Progenitor cell of endocrine pancreas (in vitro differentiated cells): ENCODE measurements at regions not wholly inside any gene's neighbourhood (a gene's known extent, or its start where the extent isn't known, plus 50 kb on each side); places are given as distances from the start of the nearest gene placed in this dataset.

Experiments used
- DNase-seq: peaks from one replicate; pipeline ENCODE4 v3.0.0; 2021; ENCODE audit warnings: low spot score; ENCODE audit not compliant: unreplicated experiment
- H3K27ac Mint-ChIP-seq: 2 replicates; pipeline ENCODE4 v1.8.0; 2021; ENCODE audit warnings: mild to moderate bottlenecking, moderate library complexity, mixed read lengths
- H3K27me3 Mint-ChIP-seq: 2 replicates; pipeline ENCODE4 v1.8.0; 2021; ENCODE audit warnings: mixed read lengths
- H3K36me3 Mint-ChIP-seq: 2 replicates; pipeline ENCODE4 v1.8.0; 2022; ENCODE audit warnings: mixed read lengths; ENCODE audit not compliant: insufficient read depth
- H3K4me1 Mint-ChIP-seq: 2 replicates; pipeline ENCODE4 v1.8.0; 2021; ENCODE audit warnings: low read depth, mixed read lengths
- H3K4me3 Mint-ChIP-seq: 2 replicates; pipeline ENCODE4 v1.8.0; 2021; ENCODE audit warnings: low read depth, mild to moderate bottlenecking, moderate library complexity, mixed read lengths
- H3K9me3 Mint-ChIP-seq: 2 replicates; pipeline ENCODE4 v1.8.0; 2021; ENCODE audit warnings: low read depth, mixed read lengths
- CTCF ChIP-seq: fragments of 200-600 bp; sonication (generic); IDR thresholded peaks from one replicate; pipeline ENCODE4 v1.5.0; 2021; ENCODE audit warnings: antibody characterized with exemption, mild to moderate bottlenecking; ENCODE audit not compliant: unreplicated experiment

DNA sequence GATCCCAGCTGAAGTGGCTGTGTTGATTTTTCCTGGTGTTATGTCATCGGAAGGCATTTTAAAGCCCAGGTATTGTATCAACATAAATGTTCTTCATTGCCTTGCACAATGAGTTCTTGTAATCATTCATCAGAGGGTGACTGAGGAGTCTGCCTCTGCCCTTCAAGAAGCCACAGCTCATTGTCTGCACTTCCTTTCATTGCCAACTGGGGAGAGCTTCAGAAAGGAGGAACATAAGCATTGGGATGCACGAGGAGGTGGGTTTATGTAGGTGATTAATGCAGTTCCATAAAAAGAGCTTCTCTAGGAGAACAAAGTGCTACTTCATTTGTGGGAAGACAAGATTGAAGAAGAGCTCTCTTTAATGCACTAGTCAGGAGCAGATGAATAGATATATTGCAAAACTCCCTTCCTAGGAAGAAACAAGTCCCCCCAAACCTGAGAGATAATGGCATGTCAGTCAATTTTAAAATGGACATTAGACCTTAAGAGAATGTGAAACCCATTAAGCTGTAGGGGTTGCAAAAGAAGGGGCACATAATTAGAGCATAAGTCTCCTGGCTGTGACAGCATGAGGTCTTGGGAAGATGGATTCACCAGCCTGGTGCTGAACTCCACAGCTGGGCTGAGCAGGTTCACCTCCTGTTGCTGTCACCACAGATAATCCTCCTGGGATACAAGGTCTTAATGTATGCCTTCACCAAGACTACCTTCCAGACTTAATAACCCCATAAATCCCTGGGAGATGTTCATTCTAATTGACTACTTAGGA lies 124.6 kb downstream of the BACH1 start:
- Mint-ChIP-seq H3K27ac (no peak overlapping the region), H3K27me3 (no peaks in the 10 kb centered on the region), H3K9me3 (peaks cover 6% of the 10 kb centered on the region), H3K4me3 (no peak overlapping the region), H3K4me1 (peaks cover 4% of the 10 kb centered on the region), H3K36me3 (no peaks in the 10 kb centered on the region)
- no peak for TF ChIP-seq CTCF
- DNase-seq: no peak

- Mint-ChIP-seq H3K4me1 (peaks cover 4% of the 10 kb centered on the region), H3K4me3 (no peak overlapping the region), H3K27me3 (no peaks in the 10 kb centered on the region), H3K36me3 (no peaks in the 10 kb centered on the region), H3K27ac (no peak overlapping the region), H3K9me3 (peaks cover 6% of the 10 kb centered on the region)
- DNase-seq: no peak
- no peak for TF ChIP-seq CTCF
Measured at GRCh38 chr21:29424728-29425127, 126.0 kb downstream of the BACH1 start.

- Mint-ChIP-seq H3K4me1 (peaks cover 12% of the 10 kb centered on the region), H3K27me3 (no peaks in the 10 kb centered on the region), H3K9me3 (peaks cover 3% of the 10 kb centered on the region), H3K36me3 (no peaks in the 10 kb centered on the region), H3K4me3 (no peak overlapping the region), H3K27ac (no peak overlapping the region)
- no peak for DNase-seq
- TF ChIP-seq CTCF: no peak
Measured at GRCh38 chr21:29429218-29429617, 130.5 kb downstream of the BACH1 start.

- H3K9me3 Mint-ChIP-seq: peaks cover 3% of the 10 kb centered on the region
- TF ChIP-seq CTCF: no peak
- no peak overlapping the region for H3K27ac Mint-ChIP-seq
- H3K27me3 Mint-ChIP-seq: no peaks in the 10 kb centered on the region
- H3K4me1 Mint-ChIP-seq: peaks cover 11% of the 10 kb centered on the region
- H3K36me3 Mint-ChIP-seq: no peaks in the 10 kb centered on the region
- no peak overlapping the region for H3K4me3 Mint-ChIP-seq
- no peak for DNase-seq
Measured at GRCh38 chr21:29430030-29430429, 131.3 kb downstream of the BACH1 start.

DNA sequence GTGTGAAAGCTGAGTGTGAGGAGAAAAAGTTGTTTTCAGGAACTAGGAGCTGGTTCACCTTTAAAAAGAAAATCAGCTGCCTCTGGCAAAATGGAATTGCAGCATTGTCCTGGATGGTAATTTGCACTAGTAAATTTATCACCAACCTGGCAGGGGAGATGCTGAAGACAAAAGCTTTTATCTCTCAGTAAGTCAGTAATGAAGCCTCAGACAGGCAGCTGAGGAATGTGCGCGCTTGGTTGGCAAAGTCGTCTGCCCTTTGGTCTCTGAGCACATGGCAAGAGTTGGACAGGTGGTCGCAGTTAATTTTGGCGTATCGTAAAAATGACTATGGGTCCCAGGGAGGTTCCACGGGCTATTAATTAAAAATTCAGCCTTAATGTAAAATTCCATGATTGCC lies 131.9 kb downstream of the BACH1 start:
- Mint-ChIP-seq H3K9me3 (peaks cover under 1% of the 10 kb centered on the region), H3K27ac (no peak overlapping the region), H3K4me1 (peaks cover 11% of the 10 kb centered on the region), H3K4me3 (no peak overlapping the region), H3K36me3 (no peaks in the 10 kb centered on the region), H3K27me3 (no peaks in the 10 kb centered on the region)
- no peak for DNase-seq
- TF ChIP-seq CTCF: no peak
